Lung (tissue), 11 donors: ENCODE measurements at regions not wholly inside any gene's neighbourhood (a gene's known extent, or its start where the extent isn't known, plus 50 kb on each side); places are given as distances from the start of the nearest gene placed in this dataset.

Experiments used
- ATAC-seq: fragments of 200-7000 bp; cut with Tn5 transposase; one replicate; pipeline ENCODE4 v1.9.1; 2020; ENCODE audit warnings: moderate number of reproducible peaks; ENCODE audit not compliant: insufficient read depth, low FRiP score
- DNase-seq, 3 donors: peaks; one replicate each; pipeline ENCODE4 v3.0.0-alpha.2; 2013 to 2017
- H3K27ac ChIP-seq, 2 donors: one replicate each; pipeline ENCODE4 v1.5.1; 2013; ENCODE audit warnings: mild to moderate bottlenecking in 2 of 2, moderate library complexity in 2 of 2, control low read depth in 1 of 2, inconsistent platforms in 1 of 2, low read depth in 1 of 2, low read length in 1 of 2
- H3K27me3 ChIP-seq, 3 donors: one replicate each; pipeline ENCODE4 v1.5.1; 2013; ENCODE audit warnings: low read length in 2 of 3; ENCODE audit not compliant: control insufficient read depth in 3 of 3, insufficient read depth in 3 of 3
- H3K36me3 ChIP-seq, 4 donors: one replicate each; pipeline ENCODE4 v1.5.1; 2013; ENCODE audit warnings: low read length in 4 of 4, mild to moderate bottlenecking in 1 of 4, moderate library complexity in 1 of 4; ENCODE audit not compliant: control insufficient read depth in 4 of 4, insufficient read depth in 4 of 4
- H3K4me1 ChIP-seq, 5 donors: one replicate each; pipeline ENCODE4 v1.5.1; 2013; ENCODE audit warnings: low read length in 5 of 5, mild to moderate bottlenecking in 2 of 5, moderate library complexity in 1 of 5; ENCODE audit not compliant: control insufficient read depth in 5 of 5, insufficient read depth in 5 of 5
- H3K4me3 ChIP-seq: one replicate; pipeline ENCODE4 v1.5.1; 2013; ENCODE audit warnings: mild to moderate bottlenecking, control low read depth, moderate library complexity
- H3K9ac ChIP-seq, 2 donors: one replicate each; pipeline ENCODE4 v1.5.1; 2013; ENCODE audit warnings: low read length in 2 of 2, control low read depth in 1 of 2; ENCODE audit not compliant: insufficient read depth in 1 of 2
- H3K9me3 ChIP-seq, 4 donors: one replicate each; pipeline ENCODE4 v1.5.1; 2013; ENCODE audit warnings: low read length in 3 of 4, mild to moderate bottlenecking in 1 of 4, moderate library complexity in 1 of 4; ENCODE audit not compliant: control insufficient read depth in 4 of 4, insufficient read depth in 3 of 4
- CTCF ChIP-seq: IDR thresholded peaks from 2 replicates; pipeline ENCODE4 v1.5.1; 2012; ENCODE audit warnings: mild to moderate bottlenecking; ENCODE audit errors: control extremely low read depth, extremely low read depth
- WGBS, 2 donors: extraction: QIAGEN DNeasy Blood & Tissue Kit; methylation state at CpG; one replicate each; pipeline ENCODE4 v1.1.7; 2013; 5-methylcytosine and 5-hydroxymethylcytosine counted together
- donor health status: control.
- donor health status: control.
- donor health status: Bipolar disorder and iron deficiency.
- donor health status: healthy.
- donor health status: DM: yes; HTN: yes; CAD: no.

GRCh38 chr3:64977308-64978100, 289.7 kb upstream of the ADAMTS9 start:
- WGBS, 2 donors, result 92 to 93% methylated on average over 8 of the region's 8 CpGs
- H3K9ac ChIP-seq, result no peak overlapping the region
- H3K27ac ChIP-seq, result peak overlapping the region in 1 of 2 donors; percentile 29

GRCh38 chr3:64976456-64976855, 288.7 kb upstream of the ADAMTS9 start:
- ATAC-seq (no peak), DNase-seq (no peak)
- no peaks in the 10 kb centered on the region for H3K36me3 ChIP-seq
- H3K4me3 ChIP-seq, result no peak overlapping the region
- no peak overlapping the region for H3K9ac ChIP-seq
- WGBS, 2 donors, result 64 to 83% methylated on average over 4 of the region's 4 CpGs
- TF ChIP-seq CTCF, result no peak
- H3K4me1 ChIP-seq, result peaks cover 0 to 12% (median 0%) of the 10 kb centered on the region in 5 donors
- H3K27me3 ChIP-seq, result no peaks in the 10 kb centered on the region
- no peaks in the 10 kb centered on the region for H3K9me3 ChIP-seq
- H3K27ac ChIP-seq, result no peak overlapping the region

More at GRCh38 chr3:64977308-64978100, 289.7 kb upstream of the ADAMTS9 start:
- Histone ChIP-seq H3K4me3 (no peak overlapping the region), H3K4me1 (peaks cover 0 to 9% (median 0%) of the 10 kb centered on the region in 5 donors), H3K27me3 (no peaks in the 10 kb centered on the region), H3K36me3 (no peaks in the 10 kb centered on the region), H3K9me3 (no peaks in the 10 kb centered on the region)
- DNase-seq (no peak), ATAC-seq (no peak)
- TF ChIP-seq CTCF, result no peak

GRCh38 chr3:64975147-64975546, 287.3 kb upstream of the ADAMTS9 start:
- Histone ChIP-seq H3K4me1 (peaks cover 0 to 12% (median 0%) of the 10 kb centered on the region in 5 donors), H3K27ac (no peak overlapping the region), H3K36me3 (no peaks in the 10 kb centered on the region), H3K9me3 (no peaks in the 10 kb centered on the region), H3K9ac (no peak overlapping the region), H3K27me3 (no peaks in the 10 kb centered on the region), H3K4me3 (no peak overlapping the region)
- WGBS, 2 donors, result 74 to 75% methylated on average over 2 of the region's 2 CpGs
- peak in 1 of 3 donors; percentile 28 for DNase-seq
- ATAC-seq, result no peak
- no peak for TF ChIP-seq CTCF
